ENCODE measurements at regions not wholly inside any gene's neighbourhood (a gene's known extent, or its start where the extent isn't known, plus 50 kb on each side); places are given as distances from the start of the nearest gene placed in this dataset.

- FAIRE-seq, result no peak
- TF ChIP-seq SPI1 (IDR thresholded peaks at IDR 0.05; ENCODE audit: low read depth, low read length) (no peak), PAX5 (IDR thresholded peaks at IDR 0.05; ENCODE audit: insufficient read depth, low read length, severe bottlenecking) (no peak), POLR2AphosphoS5 (IDR thresholded peaks at IDR 0.05; ENCODE audit: low read depth, low read length) (no peak), POLR2A (IDR thresholded peaks at IDR 0.05; ENCODE audit: low read depth, low read length) (no peak), POU2F2 (IDR thresholded peaks at IDR 0.05; ENCODE audit: low read depth, low read length) (no peak), TAF1 (IDR thresholded peaks at IDR 0.05; ENCODE audit: low read depth, low read length) (no peak)
- DNase-seq (ENCODE audit: insufficient read length, low spot score), result no peak
These were observed 394.5 kb upstream of the KIRREL3 start for GRCh38 chr11:127395034-127395433.

- TF ChIP-seq TAF1 (IDR thresholded peaks at IDR 0.05; ENCODE audit: low read depth, low read length) (no peak), POU2F2 (IDR thresholded peaks at IDR 0.05; ENCODE audit: low read depth, low read length) (no peak), SPI1 (IDR thresholded peaks at IDR 0.05; ENCODE audit: low read depth, low read length) (no peak), POLR2AphosphoS5 (IDR thresholded peaks at IDR 0.05; ENCODE audit: low read depth, low read length) (no peak), PAX5 (IDR thresholded peaks at IDR 0.05; ENCODE audit: insufficient read depth, low read length, severe bottlenecking) (no peak), POLR2A (IDR thresholded peaks at IDR 0.05; ENCODE audit: low read depth, low read length) (no peak)
- no peak for FAIRE-seq
- no peak for DNase-seq (ENCODE audit: insufficient read length, low spot score)
These were observed 393.0 kb upstream of the KIRREL3 start for GRCh38 chr11:127393460-127393997.

- no peak for TF ChIP-seq POLR2AphosphoS5 (IDR thresholded peaks at IDR 0.05; ENCODE audit: low read depth, low read length)
- no peak for TF ChIP-seq PAX5 (IDR thresholded peaks at IDR 0.05; ENCODE audit: insufficient read depth, low read length, severe bottlenecking)
- TF ChIP-seq TAF1 (IDR thresholded peaks at IDR 0.05; ENCODE audit: low read depth, low read length), result no peak
- TF ChIP-seq POLR2A (IDR thresholded peaks at IDR 0.05; ENCODE audit: low read depth, low read length), result no peak
- TF ChIP-seq POU2F2 (IDR thresholded peaks at IDR 0.05; ENCODE audit: low read depth, low read length), result no peak
- no peak for TF ChIP-seq SPI1 (IDR thresholded peaks at IDR 0.05; ENCODE audit: low read depth, low read length)
- no peak for FAIRE-seq
- no peak for DNase-seq (ENCODE audit: insufficient read length, low spot score)
These were observed 392.0 kb upstream of the KIRREL3 start for GRCh38 chr11:127392575-127392974.

GRCh38 chr11:127390465-127390864 lies 389.9 kb upstream of the KIRREL3 start:
- TF ChIP-seq SPI1 (IDR thresholded peaks at IDR 0.05; ENCODE audit: low read depth, low read length) (no peak), POU2F2 (IDR thresholded peaks at IDR 0.05; ENCODE audit: low read depth, low read length) (no peak), POLR2A (IDR thresholded peaks at IDR 0.05; ENCODE audit: low read depth, low read length) (no peak), PAX5 (IDR thresholded peaks at IDR 0.05; ENCODE audit: insufficient read depth, low read length, severe bottlenecking) (no peak), POLR2AphosphoS5 (IDR thresholded peaks at IDR 0.05; ENCODE audit: low read depth, low read length) (no peak), TAF1 (IDR thresholded peaks at IDR 0.05; ENCODE audit: low read depth, low read length) (no peak)
- DNase-seq (ENCODE audit: insufficient read length, low spot score), result no peak
- no peak for FAIRE-seq

- TF ChIP-seq TAF1 (IDR thresholded peaks at IDR 0.05; ENCODE audit: low read depth, low read length) (no peak), PAX5 (IDR thresholded peaks at IDR 0.05; ENCODE audit: insufficient read depth, low read length, severe bottlenecking) (no peak), POLR2AphosphoS5 (IDR thresholded peaks at IDR 0.05; ENCODE audit: low read depth, low read length) (no peak), POLR2A (IDR thresholded peaks at IDR 0.05; ENCODE audit: low read depth, low read length) (no peak), SPI1 (IDR thresholded peaks at IDR 0.05; ENCODE audit: low read depth, low read length) (no peak), POU2F2 (IDR thresholded peaks at IDR 0.05; ENCODE audit: low read depth, low read length) (no peak)
- FAIRE-seq, result no peak
- no peak for DNase-seq (ENCODE audit: insufficient read length, low spot score)
These were observed 384.5 kb upstream of the KIRREL3 start for GRCh38 chr11:127385071-127385470.

- FAIRE-seq (no peak), DNase-seq (ENCODE audit: insufficient read length, low spot score) (no peak)
- TF ChIP-seq TAF1 (IDR thresholded peaks at IDR 0.05; ENCODE audit: low read depth, low read length) (no peak), POLR2A (IDR thresholded peaks at IDR 0.05; ENCODE audit: low read depth, low read length) (no peak), POU2F2 (IDR thresholded peaks at IDR 0.05; ENCODE audit: low read depth, low read length) (no peak), PAX5 (IDR thresholded peaks at IDR 0.05; ENCODE audit: insufficient read depth, low read length, severe bottlenecking) (no peak), POLR2AphosphoS5 (IDR thresholded peaks at IDR 0.05; ENCODE audit: low read depth, low read length) (no peak), SPI1 (IDR thresholded peaks at IDR 0.05; ENCODE audit: low read depth, low read length) (no peak)
These were observed 382.5 kb upstream of the KIRREL3 start for GRCh38 chr11:127383026-127383425.

GRCh38 chr11:127381247-127381646 lies 380.7 kb upstream of the KIRREL3 start:
- no peak for TF ChIP-seq POU2F2 (IDR thresholded peaks at IDR 0.05; ENCODE audit: low read depth, low read length)
- TF ChIP-seq POLR2A (IDR thresholded peaks at IDR 0.05; ENCODE audit: low read depth, low read length), result no peak
- TF ChIP-seq POLR2AphosphoS5 (IDR thresholded peaks at IDR 0.05; ENCODE audit: low read depth, low read length), result no peak
- no peak for TF ChIP-seq TAF1 (IDR thresholded peaks at IDR 0.05; ENCODE audit: low read depth, low read length)
- TF ChIP-seq PAX5 (IDR thresholded peaks at IDR 0.05; ENCODE audit: insufficient read depth, low read length, severe bottlenecking), result no peak
- no peak for TF ChIP-seq SPI1 (IDR thresholded peaks at IDR 0.05; ENCODE audit: low read depth, low read length)
- DNase-seq (ENCODE audit: insufficient read length, low spot score), result no peak
- FAIRE-seq, result no peak

GRCh38 chr11:127379686-127380085 lies 379.1 kb upstream of the KIRREL3 start:
- FAIRE-seq (no peak), DNase-seq (ENCODE audit: insufficient read length, low spot score) (no peak)
- TF ChIP-seq POLR2A (IDR thresholded peaks at IDR 0.05; ENCODE audit: low read depth, low read length) (no peak), POLR2AphosphoS5 (IDR thresholded peaks at IDR 0.05; ENCODE audit: low read depth, low read length) (no peak), TAF1 (IDR thresholded peaks at IDR 0.05; ENCODE audit: low read depth, low read length) (no peak), PAX5 (IDR thresholded peaks at IDR 0.05; ENCODE audit: insufficient read depth, low read length, severe bottlenecking) (no peak), SPI1 (IDR thresholded peaks at IDR 0.05; ENCODE audit: low read depth, low read length) (no peak), POU2F2 (IDR thresholded peaks at IDR 0.05; ENCODE audit: low read depth, low read length) (no peak)

GRCh38 chr11:127376301-127376700 lies 375.7 kb upstream of the KIRREL3 start:
- FAIRE-seq (no peak), DNase-seq (ENCODE audit: insufficient read length, low spot score) (no peak)
- TF ChIP-seq SPI1 (IDR thresholded peaks at IDR 0.05; ENCODE audit: low read depth, low read length) (no peak), POU2F2 (IDR thresholded peaks at IDR 0.05; ENCODE audit: low read depth, low read length) (no peak), POLR2AphosphoS5 (IDR thresholded peaks at IDR 0.05; ENCODE audit: low read depth, low read length) (no peak), TAF1 (IDR thresholded peaks at IDR 0.05; ENCODE audit: low read depth, low read length) (no peak), PAX5 (IDR thresholded peaks at IDR 0.05; ENCODE audit: insufficient read depth, low read length, severe bottlenecking) (no peak), POLR2A (IDR thresholded peaks at IDR 0.05; ENCODE audit: low read depth, low read length) (no peak)

- DNase-seq (ENCODE audit: insufficient read length, low spot score), result no peak
- TF ChIP-seq SPI1 (IDR thresholded peaks at IDR 0.05; ENCODE audit: low read depth, low read length) (no peak), POLR2A (IDR thresholded peaks at IDR 0.05; ENCODE audit: low read depth, low read length) (no peak), PAX5 (IDR thresholded peaks at IDR 0.05; ENCODE audit: insufficient read depth, low read length, severe bottlenecking) (no peak), TAF1 (IDR thresholded peaks at IDR 0.05; ENCODE audit: low read depth, low read length) (no peak), POU2F2 (IDR thresholded peaks at IDR 0.05; ENCODE audit: low read depth, low read length) (no peak), POLR2AphosphoS5 (IDR thresholded peaks at IDR 0.05; ENCODE audit: low read depth, low read length) (no peak)
- no peak for FAIRE-seq
These were observed 368.8 kb upstream of the KIRREL3 start for GRCh38 chr11:127369356-127369755.

Measured in GM12891 (cell line).